ENCODE measurements at regions not wholly inside any gene's neighbourhood (a gene's known extent, or its start where the extent isn't known, plus 50 kb on each side); places are given as distances from the start of the nearest gene placed in this dataset.

GRCh38 chr4:130478406-130478805, 1382.5 kb downstream of the C4orf33 start (continued):
- TF ChIP-seq MAFK (IDR thresholded peaks at IDR 0.05; ENCODE audit: partially characterized antibody), result no peak
- TF ChIP-seq, protein P1, sequence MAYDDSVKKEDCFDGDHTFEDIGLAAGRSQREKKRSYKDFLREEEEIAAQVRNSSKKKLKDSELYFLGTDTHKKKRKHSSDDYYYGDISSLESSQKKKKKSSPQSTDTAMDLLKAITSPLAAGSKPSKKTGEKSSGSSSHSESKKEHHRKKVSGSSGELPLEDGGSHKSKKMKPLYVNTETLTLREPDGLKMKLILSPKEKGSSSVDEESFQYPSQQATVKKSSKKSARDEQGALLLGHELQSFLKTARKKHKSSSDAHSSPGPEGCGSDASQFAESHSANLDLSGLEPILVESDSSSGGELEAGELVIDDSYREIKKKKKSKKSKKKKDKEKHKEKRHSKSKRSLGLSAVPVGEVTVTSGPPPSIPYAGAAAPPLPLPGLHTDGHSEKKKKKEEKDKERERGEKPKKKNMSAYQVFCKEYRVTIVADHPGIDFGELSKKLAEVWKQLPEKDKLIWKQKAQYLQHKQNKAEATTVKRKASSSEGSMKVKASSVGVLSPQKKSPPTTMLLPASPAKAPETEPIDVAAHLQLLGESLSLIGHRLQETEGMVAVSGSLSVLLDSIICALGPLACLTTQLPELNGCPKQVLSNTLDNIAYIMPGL (CRISPR knock-in tag; IDR thresholded peaks at IDR 0.05; ENCODE audit: borderline replicate concordance), result no peak

DNA sequence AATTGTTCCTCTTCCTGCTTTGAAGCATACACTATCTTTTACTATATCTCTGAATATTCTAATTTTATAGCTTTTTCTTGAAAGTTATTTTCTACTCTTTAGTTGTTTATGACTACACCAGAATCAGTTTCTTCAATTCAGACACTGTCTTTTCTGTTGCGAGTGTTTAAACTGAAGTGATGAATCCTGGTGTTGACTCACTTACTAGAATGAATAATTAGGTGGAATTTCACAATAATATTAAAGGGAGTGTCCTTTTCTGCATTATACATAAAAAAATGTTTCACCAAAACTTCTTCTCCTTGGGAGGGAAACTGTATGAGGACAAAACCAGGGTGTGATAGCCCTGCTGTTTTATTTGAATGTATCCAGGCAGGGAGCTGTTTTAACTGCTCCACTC, 1383.1 kb downstream of the C4orf33 start:
- FAIRE-seq (no peak), ATAC-seq (no peak), DNase-seq (ENCODE audit: low read depth in 1 of 2, low spot score in 1 of 2) (no peak)
- ChIA-PET POLR2A (no interaction called here), CTCF (no interaction called here)
- H3K4me1 ChIP-seq, result no peaks in the 10 kb centered on the region
- no peak overlapping the region for H3K27ac ChIP-seq
- no peak overlapping the region for H3K4me2 ChIP-seq
- no peak overlapping the region for H3K4me3 ChIP-seq
- TF ChIP-seq SMC3 (IDR thresholded peaks at IDR 0.05), result no peak
- no peak for TF ChIP-seq NPAS2 (CRISPR knock-in tag; IDR thresholded peaks at IDR 0.05; ENCODE audit: borderline replicate concordance)
- no peak for TF ChIP-seq HDAC2 (IDR thresholded peaks at IDR 0.05)
- 22% methylated on average over 1 of the region's 1 CpG for WGBS (ENCODE audit: missing lambda C conversion rate)
- no peaks in the 10 kb centered on the region for H3K9me3 ChIP-seq

DNA sequence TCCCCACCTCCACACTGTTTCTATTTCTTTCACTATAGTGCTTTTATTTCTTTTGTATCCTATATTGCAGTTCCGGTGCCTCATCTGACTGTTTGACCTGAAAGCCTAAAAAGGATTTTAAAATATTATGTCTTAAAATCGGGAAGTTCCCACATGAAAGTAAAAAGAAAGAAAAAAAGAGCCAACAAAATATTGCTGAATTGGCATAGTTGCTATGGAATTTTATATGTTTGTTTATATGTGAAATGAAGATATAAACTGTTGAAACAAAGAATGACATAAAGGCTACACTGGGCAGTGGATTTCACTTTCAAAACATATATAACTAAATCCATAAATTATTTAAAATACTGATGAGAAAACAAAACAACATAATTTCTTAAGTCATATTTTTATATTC, 1383.7 kb downstream of the C4orf33 start:
- WGBS (ENCODE audit: missing lambda C conversion rate), result 14% methylated on average over 2 of the region's 2 CpGs
- TF ChIP-seq MAFK (IDR thresholded peaks at IDR 0.05; ENCODE audit: partially characterized antibody), result peak; percentile 34
- TF ChIP-seq, protein P2, sequence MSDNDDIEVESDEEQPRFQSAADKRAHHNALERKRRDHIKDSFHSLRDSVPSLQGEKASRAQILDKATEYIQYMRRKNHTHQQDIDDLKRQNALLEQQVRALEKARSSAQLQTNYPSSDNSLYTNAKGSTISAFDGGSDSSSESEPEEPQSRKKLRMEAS (IDR thresholded peaks at IDR 0.05), result no peak
- no peak overlapping the region for H3K27ac ChIP-seq
- CTCF ChIA-PET, result no interaction called here
- DNase-seq (ENCODE audit: low read depth in 1 of 2, low spot score in 1 of 2), result no peak
- POLR2A ChIA-PET, result no interaction called here
- no peak overlapping the region for H3K4me2 ChIP-seq
- no peak for ATAC-seq
- no peaks in the 10 kb centered on the region for H3K9me3 ChIP-seq
- H3K4me1 ChIP-seq, result no peaks in the 10 kb centered on the region
- no peak for FAIRE-seq
- H3K4me3 ChIP-seq, result no peak overlapping the region

GRCh38 chr4:130484826-130485225, 1388.9 kb downstream of the C4orf33 start:
- H3K4me3 ChIP-seq, result no peak overlapping the region
- FAIRE-seq (no peak), ATAC-seq (no peak), DNase-seq (ENCODE audit: low read depth in 1 of 2, low spot score in 1 of 2) (no peak)
- TF ChIP-seq EP300 (IDR thresholded peaks at IDR 0.05) (no peak), GATA3 (IDR thresholded peaks at IDR 0.05; ENCODE audit: borderline replicate concordance) (no peak), CBX2 (IDR thresholded peaks at IDR 0.05; ENCODE audit: borderline replicate concordance, low read depth) (no peak), RAD21 (conservative IDR thresholded peaks at IDR 0.05 in 1 of 2, IDR thresholded peaks at IDR 0.05 in 1 of 2) (no peak), HOXB5 (CRISPR knock-in tag; IDR thresholded peaks at IDR 0.05) (no peak), NFE2L2 (conservative IDR thresholded peaks at IDR 0.05; ENCODE audit: low read length) (no peak), RARB (CRISPR knock-in tag; IDR thresholded peaks at IDR 0.05) (no peak), CEBPB (IDR thresholded peaks at IDR 0.05) (no peak), RCOR1 (IDR thresholded peaks at IDR 0.05; ENCODE audit: low read depth, low read length) (no peak), HOXA7 (CRISPR knock-in tag; IDR thresholded peaks at IDR 0.05) (no peak), HDAC2 (IDR thresholded peaks at IDR 0.05) (no peak), ZFP36 (IDR thresholded peaks at IDR 0.05; ENCODE audit: borderline replicate concordance, partially characterized antibody) (no peak), PHF8 (IDR thresholded peaks at IDR 0.05; ENCODE audit: borderline replicate concordance, low read depth) (no peak), RNF2 (IDR thresholded peaks at IDR 0.05; ENCODE audit: borderline replicate concordance, low read depth) (no peak), RFX5 (IDR thresholded peaks at IDR 0.05) (no peak), POLR2A (IDR thresholded peaks at IDR 0.05; ENCODE audit: low read length) (no peak), JUNB (IDR thresholded peaks at IDR 0.05) (no peak)
- TF ChIP-seq, protein P3, sequence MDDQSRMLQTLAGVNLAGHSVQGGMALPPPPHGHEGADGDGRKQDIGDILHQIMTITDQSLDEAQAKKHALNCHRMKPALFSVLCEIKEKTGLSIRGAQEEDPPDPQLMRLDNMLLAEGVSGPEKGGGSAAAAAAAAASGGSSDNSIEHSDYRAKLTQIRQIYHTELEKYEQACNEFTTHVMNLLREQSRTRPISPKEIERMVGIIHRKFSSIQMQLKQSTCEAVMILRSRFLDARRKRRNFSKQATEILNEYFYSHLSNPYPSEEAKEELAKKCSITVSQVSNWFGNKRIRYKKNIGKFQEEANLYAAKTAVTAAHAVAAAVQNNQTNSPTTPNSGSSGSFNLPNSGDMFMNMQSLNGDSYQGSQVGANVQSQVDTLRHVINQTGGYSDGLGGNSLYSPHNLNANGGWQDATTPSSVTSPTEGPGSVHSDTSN (IDR thresholded peaks at IDR 0.05), result no peak
- TF ChIP-seq, protein P4, sequence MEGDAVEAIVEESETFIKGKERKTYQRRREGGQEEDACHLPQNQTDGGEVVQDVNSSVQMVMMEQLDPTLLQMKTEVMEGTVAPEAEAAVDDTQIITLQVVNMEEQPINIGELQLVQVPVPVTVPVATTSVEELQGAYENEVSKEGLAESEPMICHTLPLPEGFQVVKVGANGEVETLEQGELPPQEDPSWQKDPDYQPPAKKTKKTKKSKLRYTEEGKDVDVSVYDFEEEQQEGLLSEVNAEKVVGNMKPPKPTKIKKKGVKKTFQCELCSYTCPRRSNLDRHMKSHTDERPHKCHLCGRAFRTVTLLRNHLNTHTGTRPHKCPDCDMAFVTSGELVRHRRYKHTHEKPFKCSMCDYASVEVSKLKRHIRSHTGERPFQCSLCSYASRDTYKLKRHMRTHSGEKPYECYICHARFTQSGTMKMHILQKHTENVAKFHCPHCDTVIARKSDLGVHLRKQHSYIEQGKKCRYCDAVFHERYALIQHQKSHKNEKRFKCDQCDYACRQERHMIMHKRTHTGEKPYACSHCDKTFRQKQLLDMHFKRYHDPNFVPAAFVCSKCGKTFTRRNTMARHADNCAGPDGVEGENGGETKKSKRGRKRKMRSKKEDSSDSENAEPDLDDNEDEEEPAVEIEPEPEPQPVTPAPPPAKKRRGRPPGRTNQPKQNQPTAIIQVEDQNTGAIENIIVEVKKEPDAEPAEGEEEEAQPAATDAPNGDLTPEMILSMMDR (IDR thresholded peaks at IDR 0.05), result no peak
- TF ChIP-seq, protein P2 (IDR thresholded peaks at IDR 0.05), result no peak
- H3K4me2 ChIP-seq, result no peak overlapping the region
- ChIA-PET POLR2A (no interaction called here), CTCF (no interaction called here)
- H3K27ac ChIP-seq, result no peak overlapping the region
- no peaks in the 10 kb centered on the region for H3K9me3 ChIP-seq
- no peaks in the 10 kb centered on the region for H3K4me1 ChIP-seq
- WGBS (ENCODE audit: missing lambda C conversion rate), result 34% methylated on average over 5 of the region's 5 CpGs

All from A549 (cell line).